Neural progenitor cell (in vitro differentiated cells): ENCODE measurements at regions not wholly inside any gene's neighbourhood (a gene's known extent, or its start where the extent isn't known, plus 50 kb on each side); places are given as distances from the start of the nearest gene placed in this dataset.

Experiments
- CTCF ChIP-seq: fragments of 200-600 bp; sonication (generic); IDR thresholded peaks from 2 replicates; pipeline ENCODE4 v1.5.1; 2017; ENCODE audit warnings: antibody characterized with exemption, mild to moderate bottlenecking
- EZH2 ChIP-seq: fragments of 200-600 bp; sonication (generic); IDR thresholded peaks from 2 replicates; pipeline ENCODE4 v1.6.1; 2017; ENCODE audit warnings: antibody characterized with exemption, mild to moderate bottlenecking, moderate library complexity

- no peak for TF ChIP-seq CTCF
- no peak for TF ChIP-seq EZH2
Measured at GRCh38 chr16:50446861-50447260, 78.1 kb upstream of the BRD7 start.
